Endothelial cell of umbilical vein (primary cell): ENCODE measurements at regions not wholly inside any gene's neighbourhood (a gene's known extent, or its start where the extent isn't known, plus 50 kb on each side); places are given as distances from the start of the nearest gene placed in this dataset.

Experiments used
- CTCF ChIP-seq, 2 donors: IDR thresholded peaks; 1 replicate in 1 of 2; 2 replicates in 1 of 2; pipeline ENCODE4 v1.5.1; 2011; ENCODE audit warnings: low read length in 2 of 2, mild to moderate bottlenecking in 2 of 2, moderate library complexity in 2 of 2, control low read depth in 1 of 2, inconsistent platforms in 1 of 2, low read depth in 1 of 2; ENCODE audit not compliant: insufficient read depth in 1 of 2; ENCODE audit errors: extremely low read depth in 1 of 2
- EZH2 ChIP-seq: IDR thresholded peaks from 2 replicates; pipeline ENCODE4 v1.6.1; 2012; ENCODE audit warnings: borderline replicate concordance, low read depth, mild to moderate bottlenecking, moderate library complexity, low read length, inconsistent platforms; ENCODE audit not compliant: severe bottlenecking
- JUN ChIP-seq: IDR thresholded peaks from 2 replicates; pipeline ENCODE4 v1.6.1; 2011; ENCODE audit warnings: borderline replicate concordance, low read depth; ENCODE audit not compliant: insufficient read length, insufficient read depth
- MYC ChIP-seq: IDR thresholded peaks from one replicate; pipeline ENCODE4 v1.6.1; 2011; ENCODE audit warnings: mild to moderate bottlenecking, low read depth, low read length
- POLR2A ChIP-seq: IDR thresholded peaks from 2 replicates; pipeline ENCODE4 v1.6.1; 2012; ENCODE audit warnings: low read depth, mild to moderate bottlenecking, control low read depth, low read length
- POLR2AphosphoS5 ChIP-seq: IDR thresholded peaks from 2 replicates; pipeline ENCODE4 v1.6.1; 2012; ENCODE audit warnings: low read depth, mild to moderate bottlenecking, control low read depth, low read length, moderate library complexity; ENCODE audit not compliant: insufficient read depth

DNA sequence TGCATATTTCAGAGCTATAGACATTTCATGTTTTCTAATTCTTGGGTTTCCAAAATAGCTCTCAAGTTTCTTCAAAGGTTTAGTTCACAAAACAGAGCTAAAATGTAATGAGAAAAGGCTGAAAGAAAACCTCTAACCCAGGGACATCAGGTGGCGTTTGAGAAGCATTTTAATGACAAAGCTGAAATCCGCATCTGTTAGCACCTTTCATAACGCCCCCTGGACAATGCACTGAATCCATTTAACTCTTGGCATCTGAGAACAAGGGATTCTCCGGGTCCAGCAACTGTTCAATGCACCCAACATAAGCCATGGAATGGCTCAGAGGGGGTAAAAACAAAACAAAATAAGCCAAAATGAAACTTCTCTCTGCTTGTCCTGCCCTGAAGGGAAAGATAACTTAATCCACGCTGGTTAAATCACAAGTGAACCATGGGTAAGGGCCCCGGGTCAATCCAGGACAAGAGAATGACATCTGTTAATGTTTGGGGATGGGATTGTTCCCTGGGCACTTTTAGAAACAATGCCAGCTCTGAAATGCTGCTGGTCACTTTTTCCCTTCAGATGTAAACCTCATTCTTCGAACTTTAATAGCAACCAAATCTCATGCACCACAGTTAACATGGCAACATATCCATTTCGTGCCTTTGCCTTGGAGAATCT is 466.2 kb upstream of the ADAMTS9 start:
- no peak for TF ChIP-seq CTCF (IDR thresholded peaks at IDR 0.05; ENCODE audit: extremely low read depth in 1 of 2, insufficient read depth in 1 of 2, low read depth in 1 of 2, low read length in 2 of 2)
- TF ChIP-seq JUN = no peak
- TF ChIP-seq POLR2A = no peak
- no peak for TF ChIP-seq EZH2
- no peak for TF ChIP-seq POLR2AphosphoS5
- no peak for TF ChIP-seq MYC
